Keratinocyte (primary cell): ENCODE measurements at regions not wholly inside any gene's neighbourhood (a gene's known extent, or its start where the extent isn't known, plus 50 kb on each side); places are given as distances from the start of the nearest gene placed in this dataset.

Source experiments
- DNase-seq: peaks from one replicate; pipeline ENCODE4 v3.0.0-alpha.2; 2011; ENCODE audit warnings: low read depth, missing footprints, low spot score
- FAIRE-seq: peaks from 2 replicates; lab custom pipeline; 2011; peaks lifted over from hg19 to GRCh38; lab: Jason Lieb, UNC
- H2AFZ ChIP-seq: 2 replicates; pipeline ENCODE4 v1.6.0; 2012; ENCODE audit warnings: low read length, control low read depth, inconsistent platforms; ENCODE audit not compliant: control insufficient read depth
- H3K27ac ChIP-seq: 2 replicates; pipeline ENCODE4 v1.5.1; 2011; ENCODE audit warnings: low read length; ENCODE audit not compliant: control insufficient read depth, insufficient read depth
- H3K27me3 ChIP-seq: 3 replicates; pipeline ENCODE4 v1.6.0; 2011; ENCODE audit warnings: low read length; ENCODE audit not compliant: control insufficient read depth, insufficient read depth; ENCODE audit errors: extremely low read depth
- H3K36me3 ChIP-seq, 2 experiments: 2 replicates in 1 of 2; 3 replicates in 1 of 2; pipeline ENCODE4 v1.5.1; 2011; ENCODE audit warnings: low read length in 2 of 2, mild to moderate bottlenecking in 1 of 2; ENCODE audit not compliant: control insufficient read depth in 2 of 2, insufficient read depth in 2 of 2; ENCODE audit errors: extremely low read depth in 1 of 2
- H3K4me1 ChIP-seq: 3 replicates; pipeline ENCODE4 v1.5.1; 2011; ENCODE audit warnings: low read length; ENCODE audit not compliant: control insufficient read depth, insufficient read depth; ENCODE audit errors: extremely low read depth
- H3K4me2 ChIP-seq: 3 replicates; pipeline ENCODE4 v1.6.0; 2011; ENCODE audit warnings: low read depth, low read length; ENCODE audit not compliant: control insufficient read depth, insufficient read depth; ENCODE audit errors: extremely low read depth
- H3K4me3 ChIP-seq, 3 experiments: fragments of 200-600 bp in 1 of 3; sonication (generic) in 1 of 3; 2 replicates in 2 of 3; 3 replicates in 1 of 3; pipeline ENCODE4 v1.5.1; 2011 to 2016; ENCODE audit warnings: low read length in 3 of 3, mild to moderate bottlenecking in 3 of 3, control low read depth in 2 of 3, inconsistent platforms in 1 of 3, low read depth in 1 of 3, mixed read lengths in 1 of 3, mixed run types in 1 of 3, moderate library complexity in 1 of 3; ENCODE audit not compliant: control insufficient read depth in 2 of 3, insufficient read depth in 2 of 3; ENCODE audit errors: extremely low read depth in 1 of 3
- H3K79me2 ChIP-seq: 2 replicates; pipeline ENCODE4 v1.6.0; 2012; ENCODE audit warnings: low read length; ENCODE audit not compliant: control insufficient read depth, insufficient read depth
- H3K9ac ChIP-seq: 3 replicates; pipeline ENCODE4 v1.6.0; 2011; ENCODE audit warnings: low read length; ENCODE audit not compliant: control insufficient read depth, insufficient read depth; ENCODE audit errors: extremely low read depth
- H3K9me1 ChIP-seq: 3 replicates; pipeline ENCODE4 v1.6.0; 2011; ENCODE audit warnings: low read length; ENCODE audit not compliant: control insufficient read depth, insufficient read depth; ENCODE audit errors: extremely low read depth
- H3K9me3 ChIP-seq: 2 replicates; pipeline ENCODE4 v1.5.1; 2012; ENCODE audit warnings: low read depth, low read length; ENCODE audit not compliant: control insufficient read depth
- H4K20me1 ChIP-seq: 3 replicates; pipeline ENCODE4 v1.6.0; 2011; ENCODE audit warnings: low read length; ENCODE audit not compliant: control insufficient read depth, insufficient read depth; ENCODE audit errors: extremely low read depth
- CTCF ChIP-seq, 3 experiments: IDR thresholded peaks in 1 of 3; conservative IDR thresholded peaks in 1 of 3; optimal IDR thresholded peaks in 1 of 3; 2 replicates in 2 of 3; 3 replicates in 1 of 3; pipeline versions ENCODE3 to v1.5.1; 2011; ENCODE audit warnings: low read length in 3 of 3, mild to moderate bottlenecking in 3 of 3, moderate library complexity in 2 of 3, control low read depth in 1 of 3, inconsistent platforms in 1 of 3; ENCODE audit not compliant: insufficient read depth in 2 of 3; ENCODE audit errors: extremely low read depth in 1 of 3
- EZH2 ChIP-seq: IDR thresholded peaks from one replicate; pipeline ENCODE4 v1.6.1; 2012; ENCODE audit warnings: inconsistent platforms, mild to moderate bottlenecking, low read length, moderate library complexity
- dilution Hi-C: fragments of 300-500 bp; cut with MboI; formaldehyde crosslinking; loops from one replicate; pipeline ENCODE4 v1.7.0; 2020; ENCODE audit warnings: low sequenced_read_pairs; ENCODE audit not compliant: extremely low pct_ligation_motif_present

GRCh38 chr7:113197274-113197673, 78.9 kb upstream of the SMIM30 start:
- Histone ChIP-seq H3K27me3 (no peaks in the 10 kb centered on the region), H3K36me3 (no peaks in the 10 kb centered on the region), H3K9ac (no peak overlapping the region), H2AFZ (no peak overlapping the region), H3K9me3 (no peaks in the 10 kb centered on the region), H3K4me1 (peaks cover 5% of the 10 kb centered on the region), H4K20me1 (no peaks in the 10 kb centered on the region), H3K79me2 (no peaks in the 10 kb centered on the region), H3K4me2 (no peak overlapping the region), H3K4me3 (no peak overlapping the region), H3K9me1 (no peaks in the 10 kb centered on the region), H3K27ac (no peak overlapping the region)
- DNase-seq: no peak
- no peak for TF ChIP-seq EZH2
- no peak for TF ChIP-seq CTCF (optimal IDR thresholded peaks at IDR 0.05 in 1 of 3, IDR thresholded peaks at IDR 0.05 in 1 of 3, conservative IDR thresholded peaks at IDR 0.05 in 1 of 3; ENCODE audit: extremely low read depth in 1 of 3, insufficient read depth in 2 of 3, low read length in 3 of 3)
- FAIRE-seq: peak; percentile 73
- dilution Hi-C loops: no loop called here

GRCh38 chr7:113188396-113188795, 70.0 kb upstream of the SMIM30 start:
- Histone ChIP-seq H3K79me2 (no peaks in the 10 kb centered on the region), H3K9me3 (no peaks in the 10 kb centered on the region), H4K20me1 (no peaks in the 10 kb centered on the region), H3K4me1 (peaks cover 5% of the 10 kb centered on the region), H3K36me3 (no peaks in the 10 kb centered on the region), H3K27ac (no peak overlapping the region), H3K4me2 (no peak overlapping the region), H3K27me3 (no peaks in the 10 kb centered on the region), H2AFZ (no peak overlapping the region), H3K9me1 (no peaks in the 10 kb centered on the region), H3K9ac (no peak overlapping the region), H3K4me3 (no peak overlapping the region)
- no peak for TF ChIP-seq EZH2
- TF ChIP-seq CTCF (optimal IDR thresholded peaks at IDR 0.05 in 1 of 3, IDR thresholded peaks at IDR 0.05 in 1 of 3, conservative IDR thresholded peaks at IDR 0.05 in 1 of 3; ENCODE audit: extremely low read depth in 1 of 3, insufficient read depth in 2 of 3, low read length in 3 of 3): no peak
- DNase-seq (no peak), FAIRE-seq (no peak)
- dilution Hi-C loops: no loop called here
